ENCODE measurements at regions not wholly inside any gene's neighbourhood (a gene's known extent, or its start where the extent isn't known, plus 50 kb on each side); places are given as distances from the start of the nearest gene placed in this dataset.
"Not testable (repeated sequence)": the region's sequence is repeated elsewhere in the genome, so short reads cannot be mapped to it uniquely, and the experiment has no call there.

GRCh38 chr9:104334549-104334948, 169.5 kb upstream of the OR13F1 start:
- DNase-seq, result no peak

GRCh38 chr9:104339692-104340091, 164.4 kb upstream of the OR13F1 start:
- DNase-seq, result no peak

GRCh38 chr9:104342552-104342951, 161.5 kb upstream of the OR13F1 start:
- DNase-seq, result no peak

GRCh38 chr9:104345061-104345460, 159.0 kb upstream of the OR13F1 start:
- DNase-seq, result no peak

- DNase-seq, result no peak
Observed at GRCh38 chr9:104350541-104350940, 153.5 kb upstream of the OR13F1 start.

- DNase-seq, result no peak
Observed at GRCh38 chr9:104351726-104352125, 152.3 kb upstream of the OR13F1 start.

- no peak for DNase-seq
Observed at GRCh38 chr9:104361207-104361606, 142.9 kb upstream of the OR13F1 start.

GRCh38 chr9:104362912-104363472, 141.1 kb upstream of the OR13F1 start:
- no peak for DNase-seq

- no peak for DNase-seq
Observed at GRCh38 chr9:104367507-104367906, 136.6 kb upstream of the OR13F1 start.

GRCh38 chr9:104368318-104368717, 135.7 kb upstream of the OR13F1 start:
- not testable (repeated sequence) for DNase-seq

GRCh38 chr9:104374711-104375110, 129.4 kb upstream of the OR13F1 start:
- DNase-seq, result no peak

GRCh38 chr9:104386013-104386412, 118.0 kb upstream of the OR13F1 start:
- no peak for DNase-seq

GRCh38 chr9:104386425-104387069, 117.5 kb upstream of the OR13F1 start:
- DNase-seq, result peak; percentile 27

GRCh38 chr9:104388071-104388470, 116.0 kb upstream of the OR13F1 start:
- DNase-seq, result no peak

GRCh38 chr9:104389341-104389740, 114.7 kb upstream of the OR13F1 start:
- DNase-seq, result no peak

GRCh38 chr9:104394901-104395300, 109.2 kb upstream of the OR13F1 start:
- DNase-seq, result not testable (repeated sequence)

- DNase-seq, result no peak
Observed at GRCh38 chr9:104412238-104412637, 91.8 kb upstream of the OR13F1 start.

GRCh38 chr9:104416470-104416869, 87.6 kb upstream of the OR13F1 start:
- no peak for DNase-seq

- DNase-seq, result no peak
Observed at GRCh38 chr9:104417296-104417695, 86.8 kb upstream of the OR13F1 start.

GRCh38 chr9:104429031-104429546, 75.0 kb upstream of the OR13F1 start:
- no peak for DNase-seq

- DNase-seq, result no peak
Observed at GRCh38 chr9:104435059-104435458, 69.0 kb upstream of the OR13F1 start.

GRCh38 chr9:104448036-104448435, 56.0 kb upstream of the OR13F1 start:
- no peak for DNase-seq

Measured in fibroblast of skin of abdomen (primary cell).